Keratinocyte (primary cell): ENCODE measurements at regions not wholly inside any gene's neighbourhood (a gene's known extent, or its start where the extent isn't known, plus 50 kb on each side); places are given as distances from the start of the nearest gene placed in this dataset.

Source experiments
- DNase-seq: peaks from one replicate; pipeline ENCODE4 v3.0.0-alpha.2; 2011; ENCODE audit warnings: low read depth, missing footprints, low spot score
- FAIRE-seq: peaks from 2 replicates; lab custom pipeline; 2011; peaks lifted over from hg19 to GRCh38; lab: Jason Lieb, UNC
- H2AFZ ChIP-seq: 2 replicates; pipeline ENCODE4 v1.6.0; 2012; ENCODE audit warnings: low read length, control low read depth, inconsistent platforms; ENCODE audit not compliant: control insufficient read depth
- H3K27ac ChIP-seq: 2 replicates; pipeline ENCODE4 v1.5.1; 2011; ENCODE audit warnings: low read length; ENCODE audit not compliant: control insufficient read depth, insufficient read depth
- H3K27me3 ChIP-seq: 3 replicates; pipeline ENCODE4 v1.6.0; 2011; ENCODE audit warnings: low read length; ENCODE audit not compliant: control insufficient read depth, insufficient read depth; ENCODE audit errors: extremely low read depth
- H3K36me3 ChIP-seq, 2 experiments: 2 replicates in 1 of 2; 3 replicates in 1 of 2; pipeline ENCODE4 v1.5.1; 2011; ENCODE audit warnings: low read length in 2 of 2, mild to moderate bottlenecking in 1 of 2; ENCODE audit not compliant: control insufficient read depth in 2 of 2, insufficient read depth in 2 of 2; ENCODE audit errors: extremely low read depth in 1 of 2
- H3K4me1 ChIP-seq: 3 replicates; pipeline ENCODE4 v1.5.1; 2011; ENCODE audit warnings: low read length; ENCODE audit not compliant: control insufficient read depth, insufficient read depth; ENCODE audit errors: extremely low read depth
- H3K4me2 ChIP-seq: 3 replicates; pipeline ENCODE4 v1.6.0; 2011; ENCODE audit warnings: low read depth, low read length; ENCODE audit not compliant: control insufficient read depth, insufficient read depth; ENCODE audit errors: extremely low read depth
- H3K4me3 ChIP-seq, 3 experiments: fragments of 200-600 bp in 1 of 3; sonication (generic) in 1 of 3; 2 replicates in 2 of 3; 3 replicates in 1 of 3; pipeline ENCODE4 v1.5.1; 2011 to 2016; ENCODE audit warnings: low read length in 3 of 3, mild to moderate bottlenecking in 3 of 3, control low read depth in 2 of 3, inconsistent platforms in 1 of 3, low read depth in 1 of 3, mixed read lengths in 1 of 3, mixed run types in 1 of 3, moderate library complexity in 1 of 3; ENCODE audit not compliant: control insufficient read depth in 2 of 3, insufficient read depth in 2 of 3; ENCODE audit errors: extremely low read depth in 1 of 3
- H3K79me2 ChIP-seq: 2 replicates; pipeline ENCODE4 v1.6.0; 2012; ENCODE audit warnings: low read length; ENCODE audit not compliant: control insufficient read depth, insufficient read depth
- H3K9ac ChIP-seq: 3 replicates; pipeline ENCODE4 v1.6.0; 2011; ENCODE audit warnings: low read length; ENCODE audit not compliant: control insufficient read depth, insufficient read depth; ENCODE audit errors: extremely low read depth
- H3K9me1 ChIP-seq: 3 replicates; pipeline ENCODE4 v1.6.0; 2011; ENCODE audit warnings: low read length; ENCODE audit not compliant: control insufficient read depth, insufficient read depth; ENCODE audit errors: extremely low read depth
- H3K9me3 ChIP-seq: 2 replicates; pipeline ENCODE4 v1.5.1; 2012; ENCODE audit warnings: low read depth, low read length; ENCODE audit not compliant: control insufficient read depth
- H4K20me1 ChIP-seq: 3 replicates; pipeline ENCODE4 v1.6.0; 2011; ENCODE audit warnings: low read length; ENCODE audit not compliant: control insufficient read depth, insufficient read depth; ENCODE audit errors: extremely low read depth
- EZH2 ChIP-seq: IDR thresholded peaks from one replicate; pipeline ENCODE4 v1.6.1; 2012; ENCODE audit warnings: inconsistent platforms, mild to moderate bottlenecking, low read length, moderate library complexity
- dilution Hi-C: fragments of 300-500 bp; cut with MboI; formaldehyde crosslinking; loops from one replicate; pipeline ENCODE4 v1.7.0; 2020; ENCODE audit warnings: low sequenced_read_pairs; ENCODE audit not compliant: extremely low pct_ligation_motif_present
- TF ChIP-seq, protein P1 (sequence below), 3 experiments: IDR thresholded peaks in 1 of 3; conservative IDR thresholded peaks in 1 of 3; optimal IDR thresholded peaks in 1 of 3; 2 replicates in 2 of 3; 3 replicates in 1 of 3; pipeline versions ENCODE3 to v1.5.1; 2011; ENCODE audit warnings: low read length in 3 of 3, mild to moderate bottlenecking in 3 of 3, moderate library complexity in 2 of 3, control low read depth in 1 of 3, inconsistent platforms in 1 of 3; ENCODE audit not compliant: insufficient read depth in 2 of 3; ENCODE audit errors: extremely low read depth in 1 of 3

DNA sequence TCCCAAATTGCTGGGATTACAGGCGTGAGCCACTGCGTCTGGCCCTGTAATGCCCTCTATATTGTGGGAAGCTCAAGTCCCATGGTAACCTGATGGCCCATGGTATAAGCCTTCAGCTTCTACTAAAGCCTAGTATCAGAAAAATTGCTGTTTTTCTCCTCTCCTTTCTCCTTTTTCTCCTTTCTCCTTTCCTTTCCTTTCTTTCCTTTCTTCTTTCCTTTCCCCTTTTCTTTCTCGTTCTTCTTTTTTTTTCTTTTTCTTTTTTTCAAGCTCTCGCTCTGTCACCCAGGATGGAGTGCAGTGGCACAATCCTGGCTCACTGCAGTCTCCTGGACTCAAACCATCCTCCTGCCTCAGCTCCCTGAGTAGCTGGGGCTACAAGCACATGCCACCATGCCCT, 740.7 kb downstream of the FAM133A start:
- Histone ChIP-seq H3K79me2 (no peaks in the 10 kb centered on the region), H3K27me3 (no peaks in the 10 kb centered on the region), H3K9me1 (no peaks in the 10 kb centered on the region), H3K4me1 (no peaks in the 10 kb centered on the region), H2AFZ (no peak overlapping the region), H3K36me3 (no peaks in the 10 kb centered on the region), H4K20me1 (no peaks in the 10 kb centered on the region), H3K4me3 (no peak overlapping the region), H3K9ac (no peak overlapping the region), H3K27ac (no peak overlapping the region), H3K9me3 (no peaks in the 10 kb centered on the region), H3K4me2 (no peak overlapping the region)
- DNase-seq (no peak), FAIRE-seq (no peak)
- dilution Hi-C loops: no loop called here
- no peak for TF ChIP-seq EZH2
- TF ChIP-seq, protein P1, sequence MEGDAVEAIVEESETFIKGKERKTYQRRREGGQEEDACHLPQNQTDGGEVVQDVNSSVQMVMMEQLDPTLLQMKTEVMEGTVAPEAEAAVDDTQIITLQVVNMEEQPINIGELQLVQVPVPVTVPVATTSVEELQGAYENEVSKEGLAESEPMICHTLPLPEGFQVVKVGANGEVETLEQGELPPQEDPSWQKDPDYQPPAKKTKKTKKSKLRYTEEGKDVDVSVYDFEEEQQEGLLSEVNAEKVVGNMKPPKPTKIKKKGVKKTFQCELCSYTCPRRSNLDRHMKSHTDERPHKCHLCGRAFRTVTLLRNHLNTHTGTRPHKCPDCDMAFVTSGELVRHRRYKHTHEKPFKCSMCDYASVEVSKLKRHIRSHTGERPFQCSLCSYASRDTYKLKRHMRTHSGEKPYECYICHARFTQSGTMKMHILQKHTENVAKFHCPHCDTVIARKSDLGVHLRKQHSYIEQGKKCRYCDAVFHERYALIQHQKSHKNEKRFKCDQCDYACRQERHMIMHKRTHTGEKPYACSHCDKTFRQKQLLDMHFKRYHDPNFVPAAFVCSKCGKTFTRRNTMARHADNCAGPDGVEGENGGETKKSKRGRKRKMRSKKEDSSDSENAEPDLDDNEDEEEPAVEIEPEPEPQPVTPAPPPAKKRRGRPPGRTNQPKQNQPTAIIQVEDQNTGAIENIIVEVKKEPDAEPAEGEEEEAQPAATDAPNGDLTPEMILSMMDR (optimal IDR thresholded peaks at IDR 0.05 in 1 of 3, IDR thresholded peaks at IDR 0.05 in 1 of 3, conservative IDR thresholded peaks at IDR 0.05 in 1 of 3; ENCODE audit: extremely low read depth in 1 of 3, insufficient read depth in 2 of 3, low read length in 3 of 3): no peak

GRCh38 chrX:94418065-94418464, 744.1 kb downstream of the FAM133A start:
- H3K4me2 ChIP-seq: no peak overlapping the region
- H2AFZ ChIP-seq: no peak overlapping the region
- H3K79me2 ChIP-seq: no peaks in the 10 kb centered on the region
- no peaks in the 10 kb centered on the region for H4K20me1 ChIP-seq
- DNase-seq: no peak
- no peaks in the 10 kb centered on the region for H3K36me3 ChIP-seq
- no peak overlapping the region for H3K9ac ChIP-seq
- dilution Hi-C loops: no loop called here
- H3K27me3 ChIP-seq: no peaks in the 10 kb centered on the region
- no peaks in the 10 kb centered on the region for H3K9me1 ChIP-seq
- H3K27ac ChIP-seq: no peak overlapping the region
- H3K4me1 ChIP-seq: no peaks in the 10 kb centered on the region
- TF ChIP-seq, protein P1 (optimal IDR thresholded peaks at IDR 0.05 in 1 of 3, IDR thresholded peaks at IDR 0.05 in 1 of 3, conservative IDR thresholded peaks at IDR 0.05 in 1 of 3; ENCODE audit: extremely low read depth in 1 of 3, insufficient read depth in 2 of 3, low read length in 3 of 3): no peak
- TF ChIP-seq EZH2: no peak
- H3K9me3 ChIP-seq: no peaks in the 10 kb centered on the region
- FAIRE-seq: no peak
- no peak overlapping the region for H3K4me3 ChIP-seq
